PC-9 (cell line): ENCODE measurements at regions not wholly inside any gene's neighbourhood (a gene's known extent, or its start where the extent isn't known, plus 50 kb on each side); places are given as distances from the start of the nearest gene placed in this dataset.

Experiments used
- BruUV-seq: library from RNA; stranded (reverse); fragments of 400-500 nt; replicated peaks from 2 replicates; lab custom pipeline; 2021; lab: Mats Ljungman, UMichigan
- CTCF ChIA-PET: fragments of 300-600 bp; sonication (Branson Sonifier 250); formaldehyde crosslinking; loops from one replicate; lab custom pipeline; 2022; ENCODE audit warnings: antibody characterized with exemption; lab: Charles Lee
- POLR2A ChIA-PET: fragments of 300-600 bp; sonication (Branson Sonifier 250); formaldehyde crosslinking; loops from one replicate; lab custom pipeline; 2022; ENCODE audit warnings: antibody characterized with exemption; ENCODE audit not compliant: unreplicated experiment; lab: Charles Lee
- DNase-seq, 2 experiments: peaks; one replicate each; pipeline versions ENCODE4 v3.0.0 to v3.0.0-alpha.2; 2015 to 2022; ENCODE audit warnings: mixed read lengths in 1 of 2
- H2AFZ ChIP-seq: fragments of 200-600 bp; sonication (generic); 2 replicates; pipeline ENCODE4 v1.8.1; 2017; ENCODE audit warnings: antibody characterized with exemption
- H3F3A ChIP-seq: fragments of 200-600 bp; sonication (generic); 2 replicates; pipeline ENCODE4 v1.8.1; 2017; ENCODE audit warnings: antibody characterized with exemption, mild to moderate bottlenecking, low read depth; ENCODE audit not compliant: insufficient read depth
- H3K27ac ChIP-seq: fragments of 200-600 bp; sonication (generic); 2 replicates; pipeline ENCODE4 v1.6.1; 2016; ENCODE audit warnings: mixed run types
- H3K27me3 ChIP-seq: fragments of 200-600 bp; sonication (generic); 2 replicates; pipeline ENCODE4 v1.6.1; 2016; ENCODE audit warnings: low read depth, mixed run types; ENCODE audit not compliant: insufficient read depth
- H3K36me3 ChIP-seq: fragments of 200-600 bp; sonication (generic); 2 replicates; pipeline ENCODE4 v1.6.1; 2016; ENCODE audit warnings: low read depth, mixed run types
- H3K4me1 ChIP-seq: fragments of 200-600 bp; sonication (generic); replicated peaks from 2 replicates; pipeline ENCODE4 v1.6.1; 2016; ENCODE audit warnings: mixed run types; ENCODE audit not compliant: insufficient read depth
- H3K4me2 ChIP-seq: fragments of 200-600 bp; sonication (generic); 2 replicates; pipeline ENCODE4 v1.6.1; 2017; ENCODE audit warnings: mixed run types
- H3K4me3 ChIP-seq: fragments of 200-600 bp; sonication (generic); 2 replicates; pipeline ENCODE4 v1.6.1; 2016; ENCODE audit warnings: mixed run types
- H3K79me2 ChIP-seq: fragments of 200-600 bp; sonication (generic); 2 replicates; pipeline ENCODE4 v1.6.1; 2017; ENCODE audit warnings: low read depth, mixed run types
- H3K9me2 ChIP-seq: fragments of 200-600 bp; sonication (generic); 2 replicates; pipeline ENCODE4 v1.8.1; 2017; ENCODE audit warnings: mild to moderate bottlenecking; ENCODE audit not compliant: insufficient read depth
- H3K9me3 ChIP-seq: fragments of 200-600 bp; sonication (generic); 2 replicates; pipeline ENCODE4 v1.8.1; 2016; ENCODE audit warnings: low read depth; ENCODE audit not compliant: insufficient read depth
- H4K20me1 ChIP-seq: fragments of 200-600 bp; sonication (generic); 2 replicates; pipeline ENCODE4 v1.8.1; 2017; ENCODE audit not compliant: insufficient read depth
- CTCF ChIP-seq: fragments of 200-600 bp; sonication (generic); conservative IDR thresholded peaks from 2 replicates; pipeline ENCODE4 v1.6.1; 2017; ENCODE audit warnings: mixed run types, antibody characterized with exemption, mild to moderate bottlenecking, moderate library complexity
- EZH2 ChIP-seq: fragments of 200-600 bp; sonication (generic); IDR thresholded peaks from 2 replicates; pipeline ENCODE4 v1.8.0; 2017; ENCODE audit warnings: antibody characterized with exemption, low read depth
- intact Hi-C: fragments of 100-400 bp; cut with micrococcal nuclease; formaldehyde crosslinking; loops from one replicate; pipeline ENCODE4 v1.10.0; 2022; ENCODE audit not compliant: unreplicated experiment

GRCh38 chr10:58054881-58055280 lies 212.8 kb downstream of the IPMK start:
- Histone ChIP-seq H3F3A (no peaks in the 10 kb centered on the region), H3K4me2 (no peak overlapping the region), H3K9me3 (no peaks in the 10 kb centered on the region), H3K27me3 (no peaks in the 10 kb centered on the region), H4K20me1 (no peaks in the 10 kb centered on the region), H3K9me2 (0 out of 2 replicates have a peak, but pooled peaks cover 6% of the 10 kb centered on the region), H2AFZ (no peak overlapping the region), H3K27ac (no peak overlapping the region), H3K4me1 (no peaks in the 10 kb centered on the region), H3K36me3 (no peaks in the 10 kb centered on the region), H3K4me3 (no peak overlapping the region), H3K79me2 (no peaks in the 10 kb centered on the region)
- DNase-seq = no peak
- ChIA-PET CTCF (no interaction called here), POLR2A (no interaction called here)
- TF ChIP-seq EZH2 (no peak), CTCF (no peak)
- no TSS peak for BruUV-seq
- intact Hi-C loops = no loop called here

GRCh38 chr10:58052772-58053171 lies 214.9 kb downstream of the IPMK start:
- ChIA-PET POLR2A (interaction anchor here (0.7 kb wide), 1 partner anchor 351 kb away, joined by 4 read pairs; no protein-coding TSS in a partner anchor), CTCF (interaction anchor here (0.7 kb wide), 1 partner anchor 448 kb away, joined by 4 read pairs; no protein-coding TSS in a partner anchor)
- intact Hi-C loops = no loop called here
- Histone ChIP-seq H3K79me2 (no peaks in the 10 kb centered on the region), H3K4me3 (no peak overlapping the region), H3K36me3 (no peaks in the 10 kb centered on the region), H3K27me3 (no peaks in the 10 kb centered on the region), H3K4me2 (no peak overlapping the region), H3K4me1 (no peaks in the 10 kb centered on the region), H2AFZ (no peak overlapping the region), H3K27ac (no peak overlapping the region), H3K9me2 (0 out of 2 replicates have a peak, but pooled peaks cover 7% of the 10 kb centered on the region), H3F3A (no peaks in the 10 kb centered on the region), H3K9me3 (no peaks in the 10 kb centered on the region), H4K20me1 (no peaks in the 10 kb centered on the region)
- no TSS peak for BruUV-seq
- DNase-seq = no peak
- TF ChIP-seq EZH2 (no peak), CTCF (no peak)

GRCh38 chr10:58050575-58050974 lies 217.1 kb downstream of the IPMK start:
- DNase-seq = no peak
- ChIA-PET CTCF (no interaction called here), POLR2A (no interaction called here)
- Histone ChIP-seq H3K4me3 (no peak overlapping the region), H4K20me1 (no peaks in the 10 kb centered on the region), H3K9me3 (no peaks in the 10 kb centered on the region), H3K4me1 (no peaks in the 10 kb centered on the region), H2AFZ (no peak overlapping the region), H3K36me3 (no peaks in the 10 kb centered on the region), H3K27ac (no peak overlapping the region), H3K9me2 (0 out of 2 replicates have a peak, but pooled peaks cover 7% of the 10 kb centered on the region), H3K79me2 (no peaks in the 10 kb centered on the region), H3F3A (no peaks in the 10 kb centered on the region), H3K4me2 (no peak overlapping the region), H3K27me3 (no peaks in the 10 kb centered on the region)
- no TSS peak for BruUV-seq
- intact Hi-C loops = no loop called here
- no peak for TF ChIP-seq CTCF
- no peak for TF ChIP-seq EZH2
